T-helper 1 cell treated with Interleukin-12 subunit alpha and Interleukin-12 subunit beta and Interleukin-4 antibody, amounts not matched to agents 30 ng/mL and 1 ng/mL, for 36 hours (primary cell): ENCODE measurements at regions not wholly inside any gene's neighbourhood (a gene's known extent, or its start where the extent isn't known, plus 50 kb on each side); places are given as distances from the start of the nearest gene placed in this dataset.
"Not testable (repeated sequence)": the region's sequence is repeated elsewhere in the genome, so short reads cannot be mapped to it uniquely, and the experiment has no call there.

Experiments used
- intact Hi-C: fragments of 100-400 bp; cut with micrococcal nuclease; formaldehyde crosslinking; loops from one replicate; pipeline ENCODE4 v1.15.1; 2024

DNA sequence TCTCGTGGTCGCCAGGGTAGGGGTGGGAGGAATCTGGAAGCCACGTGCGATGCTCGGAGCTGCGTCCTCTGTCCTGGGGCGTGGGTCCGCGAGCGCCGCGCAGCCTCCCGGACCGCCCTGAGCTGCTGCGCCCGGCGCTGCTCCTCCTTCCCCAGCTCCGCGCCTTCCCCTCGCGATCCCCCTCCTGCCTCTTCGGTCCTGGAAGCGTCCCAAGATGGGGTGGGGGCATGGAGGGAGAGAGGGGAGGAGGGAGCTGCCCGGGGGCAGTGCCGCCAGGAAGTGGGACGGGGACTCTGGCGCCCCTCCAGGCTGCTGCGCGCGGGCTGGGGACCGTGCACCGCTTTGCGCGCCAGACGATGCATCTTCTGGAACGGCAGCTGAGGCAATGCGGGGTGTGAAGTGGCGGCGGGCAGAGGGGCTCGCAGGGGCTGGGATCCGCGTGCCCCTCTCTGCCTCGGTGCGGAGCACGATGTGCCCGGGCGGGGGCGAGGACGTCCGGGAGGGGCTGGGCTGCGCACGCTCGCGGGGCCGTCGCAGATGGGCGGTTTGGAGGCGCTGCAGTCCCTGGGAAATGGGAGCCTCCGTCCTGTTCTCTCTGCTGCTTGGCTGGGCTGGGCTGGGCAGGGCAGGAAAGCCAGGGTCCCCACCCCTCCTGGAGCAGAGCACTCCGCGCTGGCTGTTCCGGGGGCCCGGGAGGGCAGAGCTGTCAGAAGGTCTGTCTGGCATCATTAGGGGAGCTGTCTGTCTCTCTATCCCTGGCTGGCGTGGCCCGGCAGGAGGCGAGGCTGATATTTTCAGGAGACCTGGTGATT lies 388.0 kb downstream of the SEC14L1 start:
- intact Hi-C loops = no loop called here

DNA sequence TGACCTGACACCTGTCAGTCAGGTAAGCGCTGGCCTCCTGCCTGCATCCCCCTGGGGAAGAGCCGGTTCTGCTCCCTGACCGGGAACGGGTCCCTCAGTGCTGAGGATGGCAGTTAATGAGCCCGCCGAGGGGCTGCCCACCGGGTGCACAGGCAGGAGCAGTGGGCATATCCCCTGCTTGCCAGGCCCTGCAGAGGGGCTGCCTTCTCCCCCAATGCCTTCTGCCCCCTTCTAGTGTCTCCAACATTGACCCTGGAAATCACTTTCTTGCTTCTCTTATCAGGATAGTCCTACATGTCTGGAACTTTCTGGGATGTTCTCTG lies 388.5 kb downstream of the SEC14L1 start:
- intact Hi-C loops = no loop called here

DNA sequence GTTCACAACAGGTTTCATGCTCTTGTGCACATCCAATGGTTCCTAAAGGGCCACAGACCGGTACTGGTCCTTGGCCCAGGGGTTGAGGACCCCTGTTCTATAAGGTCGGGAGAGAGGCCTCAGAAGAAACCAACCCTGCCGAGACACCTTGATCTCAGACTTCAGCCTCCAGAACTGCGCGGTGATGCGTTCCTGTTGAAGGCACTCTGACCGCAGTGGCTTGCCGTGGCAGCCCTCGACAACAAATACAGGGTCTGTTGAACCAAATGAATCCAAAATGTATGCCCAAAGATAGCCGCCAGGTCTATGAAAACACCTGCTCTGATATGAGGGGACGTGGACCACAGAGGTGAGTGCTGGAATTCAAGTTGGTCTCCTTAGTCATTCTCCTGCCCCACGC lies 389.8 kb downstream of the SEC14L1 start:
- intact Hi-C loops = no loop called here

DNA sequence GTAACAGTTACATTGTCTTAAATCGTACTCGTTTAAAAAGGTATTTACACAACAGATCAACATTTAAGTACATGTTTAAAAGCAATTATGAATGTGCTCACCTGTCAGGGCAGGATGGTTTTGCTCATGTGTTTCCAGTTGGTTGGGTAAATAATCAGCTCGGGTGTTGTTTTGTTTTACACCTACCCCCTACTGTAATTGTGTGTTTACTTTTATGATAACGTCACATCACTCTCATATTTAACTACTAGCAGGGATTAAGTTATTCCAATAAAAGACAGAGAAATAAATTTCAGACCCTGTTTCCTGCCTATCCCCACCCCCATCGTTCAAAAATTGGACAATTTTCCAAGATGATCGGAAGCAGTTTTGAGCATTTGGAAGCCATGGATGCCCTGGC lies 390.2 kb downstream of the SEC14L1 start:
- intact Hi-C loops = no loop called here

DNA sequence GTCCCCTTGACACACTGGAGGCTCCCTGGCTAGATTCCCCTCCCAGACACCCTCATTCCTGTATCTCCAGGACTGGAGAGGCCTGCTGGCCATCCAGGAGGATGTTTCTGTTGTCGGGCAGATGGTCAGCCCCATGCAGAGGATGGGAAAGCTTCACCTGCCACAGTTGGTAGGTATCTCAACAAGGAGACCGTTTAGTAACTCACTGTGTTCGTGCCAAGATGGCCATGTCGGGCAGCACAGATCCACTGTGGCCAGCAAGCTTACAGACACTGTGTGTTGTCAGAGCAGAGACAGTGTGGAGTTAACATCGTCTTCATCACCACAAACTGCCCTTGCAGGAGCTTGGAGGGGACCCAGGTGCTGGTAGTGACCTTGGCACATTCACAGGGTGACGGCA lies 390.9 kb downstream of the SEC14L1 start:
- intact Hi-C loops = no loop called here

DNA sequence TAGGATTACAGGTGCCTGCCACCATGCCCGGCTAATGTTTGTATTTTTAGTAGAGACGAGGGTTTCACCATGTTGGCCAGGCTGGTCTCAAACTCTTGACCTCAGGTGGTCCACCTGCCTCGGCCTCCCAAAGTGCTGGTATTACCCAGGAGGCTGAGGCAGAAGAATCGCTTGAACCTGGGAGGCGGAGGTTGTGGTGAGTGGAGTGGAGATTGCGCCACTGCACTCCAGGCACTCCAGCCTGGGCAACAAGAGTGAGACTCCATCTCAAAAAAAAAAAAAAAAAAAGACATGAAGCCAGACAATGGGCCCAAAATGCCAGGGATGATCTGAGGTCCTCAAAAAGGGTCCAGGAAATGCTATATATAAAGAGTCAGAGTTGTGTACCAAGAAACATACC lies 392.9 kb downstream of the SEC14L1 start:
- intact Hi-C loops = not testable (repeated sequence)

DNA sequence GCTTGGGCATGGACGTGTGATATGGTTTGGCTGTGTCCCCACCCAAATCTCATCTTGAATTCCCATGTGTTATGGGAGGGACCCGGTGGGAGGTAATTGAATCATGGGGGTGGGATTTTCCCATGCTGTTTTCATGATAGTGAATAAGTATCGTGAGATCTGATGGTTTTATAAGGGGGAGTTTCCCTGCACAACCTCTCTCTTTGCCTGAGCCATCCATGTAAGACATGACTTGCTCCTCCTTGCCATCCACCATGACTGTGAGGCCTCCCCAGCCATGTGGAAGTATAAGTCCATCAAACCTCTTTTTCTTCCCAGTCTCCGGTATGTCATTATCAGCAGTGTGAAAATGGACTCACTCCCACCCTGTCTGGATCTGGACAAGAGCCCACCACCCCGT lies 393.4 kb downstream of the SEC14L1 start:
- intact Hi-C loops = no loop called here

DNA sequence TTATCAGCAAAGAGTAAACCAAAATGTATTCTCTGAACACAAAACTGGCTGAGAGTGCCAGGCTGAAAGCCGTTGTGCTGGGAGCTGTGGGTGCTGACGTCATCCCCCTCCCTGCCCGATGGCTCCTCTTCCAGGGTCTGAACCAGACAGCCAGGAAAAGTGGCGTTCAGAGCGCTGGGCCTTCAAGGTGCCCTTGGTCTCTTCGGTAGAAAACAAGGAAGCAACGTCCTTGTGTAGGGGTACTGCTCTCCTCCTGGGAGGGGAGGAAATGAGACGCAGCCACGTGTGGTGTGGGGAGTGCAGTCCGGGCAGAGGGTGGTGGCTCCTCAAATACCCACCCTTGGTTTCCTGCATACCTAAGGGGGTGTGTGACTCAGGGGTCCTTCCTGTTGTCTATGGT lies 394.7 kb downstream of the SEC14L1 start:
- intact Hi-C loops = no loop called here

DNA sequence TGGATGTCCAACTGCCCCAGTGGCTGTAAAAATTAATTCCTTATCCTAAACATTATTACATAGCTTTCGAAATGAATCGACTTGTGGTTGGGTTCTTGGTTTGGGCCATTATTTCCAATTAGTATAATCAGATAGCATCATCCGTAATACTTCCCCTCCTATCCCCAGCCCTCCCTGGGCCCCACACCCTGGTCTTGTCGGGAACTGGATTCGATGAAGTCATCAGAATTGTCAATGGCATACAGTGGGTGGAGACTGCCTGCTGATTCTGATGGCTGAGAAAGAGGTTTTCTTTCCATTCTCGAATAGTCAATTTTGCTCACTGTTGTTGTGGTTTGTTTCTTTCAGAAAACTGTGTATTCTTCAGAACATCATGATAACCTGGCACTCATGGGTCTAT lies 395.1 kb downstream of the SEC14L1 start:
- intact Hi-C loops = no loop called here

DNA sequence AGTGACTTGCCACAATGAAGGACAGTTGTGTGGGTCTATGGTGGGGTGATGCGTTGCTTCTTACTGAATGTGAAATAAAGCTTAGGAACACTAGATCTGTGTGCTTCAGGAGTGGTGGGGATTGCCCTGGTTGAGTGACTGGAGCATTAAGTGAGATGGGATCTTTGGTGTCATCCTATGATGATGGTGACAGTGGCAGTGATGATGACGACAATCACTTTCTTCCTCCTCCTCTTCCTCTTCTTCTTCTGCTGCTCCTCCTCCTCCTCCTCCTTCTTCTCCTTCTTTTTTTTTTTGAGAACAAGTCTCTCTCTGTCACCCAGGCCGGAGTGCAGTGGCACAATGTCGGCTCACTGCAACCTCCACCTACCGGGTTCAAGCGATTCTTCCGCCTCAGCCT lies 396.8 kb downstream of the SEC14L1 start:
- intact Hi-C loops = no loop called here

DNA sequence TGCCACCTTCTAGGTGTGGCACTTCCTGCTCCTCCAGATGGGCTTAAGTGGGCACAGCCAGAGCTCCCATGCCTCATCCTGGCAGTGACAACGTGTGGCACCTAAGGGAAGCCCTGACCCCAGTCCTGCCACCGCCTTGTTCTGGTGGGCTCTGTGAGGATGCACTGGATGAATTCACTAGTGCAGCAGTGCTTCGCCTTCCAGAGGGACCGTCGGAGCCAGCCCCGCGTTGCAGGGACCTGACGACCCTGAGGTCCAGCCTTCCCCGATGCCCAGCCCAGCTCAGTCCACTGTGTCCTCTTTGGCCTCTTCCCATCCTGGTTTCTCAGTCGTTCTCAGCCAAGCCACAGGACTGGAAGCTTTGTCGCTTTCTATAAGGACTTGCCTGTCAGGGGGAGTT lies 399.8 kb downstream of the SEC14L1 start:
- intact Hi-C loops = no loop called here

DNA sequence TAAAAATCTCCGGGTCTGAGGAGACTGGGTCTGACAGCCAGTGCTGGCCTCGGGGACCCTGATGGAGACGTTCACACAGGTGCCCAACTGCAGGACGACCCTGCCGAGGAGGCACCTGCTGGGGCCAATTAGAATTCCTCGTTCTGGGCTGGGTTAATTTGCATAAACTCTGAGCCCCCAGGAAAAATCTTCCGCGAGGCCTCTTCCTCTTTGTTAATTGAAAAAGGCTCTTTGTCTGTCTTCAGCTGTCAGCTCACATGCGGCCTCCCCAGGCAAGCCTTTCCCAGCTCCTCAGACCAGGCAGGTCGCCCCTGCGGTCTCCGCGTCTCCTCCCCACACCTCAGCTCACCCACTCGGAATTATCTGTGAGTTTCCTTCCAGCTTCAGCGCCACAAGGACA lies 400.2 kb downstream of the SEC14L1 start:
- intact Hi-C loops = no loop called here

DNA sequence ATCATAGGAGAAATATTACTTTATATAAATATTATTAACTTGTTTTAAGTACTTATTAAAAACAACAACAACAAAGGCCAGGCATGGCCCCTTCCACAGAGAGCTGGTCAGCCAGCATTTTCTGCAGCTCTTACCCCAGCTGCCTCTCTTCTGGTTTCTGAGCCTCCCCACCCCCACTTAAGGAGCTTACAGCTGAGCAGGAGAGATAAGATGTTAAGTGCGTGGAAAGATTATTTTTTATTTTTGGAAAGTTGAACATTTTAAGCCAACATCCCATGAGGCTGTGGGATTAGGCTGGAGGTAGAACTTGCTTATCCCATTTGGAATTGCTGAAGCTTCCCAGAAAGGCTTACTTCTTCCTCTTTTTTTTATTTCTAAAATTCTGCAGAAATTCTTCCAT lies 401.2 kb downstream of the SEC14L1 start:
- intact Hi-C loops = loop anchor here (1.0 kb wide), 4 partner anchors 199 to 471 kb away; no protein-coding TSS in a partner anchor

DNA sequence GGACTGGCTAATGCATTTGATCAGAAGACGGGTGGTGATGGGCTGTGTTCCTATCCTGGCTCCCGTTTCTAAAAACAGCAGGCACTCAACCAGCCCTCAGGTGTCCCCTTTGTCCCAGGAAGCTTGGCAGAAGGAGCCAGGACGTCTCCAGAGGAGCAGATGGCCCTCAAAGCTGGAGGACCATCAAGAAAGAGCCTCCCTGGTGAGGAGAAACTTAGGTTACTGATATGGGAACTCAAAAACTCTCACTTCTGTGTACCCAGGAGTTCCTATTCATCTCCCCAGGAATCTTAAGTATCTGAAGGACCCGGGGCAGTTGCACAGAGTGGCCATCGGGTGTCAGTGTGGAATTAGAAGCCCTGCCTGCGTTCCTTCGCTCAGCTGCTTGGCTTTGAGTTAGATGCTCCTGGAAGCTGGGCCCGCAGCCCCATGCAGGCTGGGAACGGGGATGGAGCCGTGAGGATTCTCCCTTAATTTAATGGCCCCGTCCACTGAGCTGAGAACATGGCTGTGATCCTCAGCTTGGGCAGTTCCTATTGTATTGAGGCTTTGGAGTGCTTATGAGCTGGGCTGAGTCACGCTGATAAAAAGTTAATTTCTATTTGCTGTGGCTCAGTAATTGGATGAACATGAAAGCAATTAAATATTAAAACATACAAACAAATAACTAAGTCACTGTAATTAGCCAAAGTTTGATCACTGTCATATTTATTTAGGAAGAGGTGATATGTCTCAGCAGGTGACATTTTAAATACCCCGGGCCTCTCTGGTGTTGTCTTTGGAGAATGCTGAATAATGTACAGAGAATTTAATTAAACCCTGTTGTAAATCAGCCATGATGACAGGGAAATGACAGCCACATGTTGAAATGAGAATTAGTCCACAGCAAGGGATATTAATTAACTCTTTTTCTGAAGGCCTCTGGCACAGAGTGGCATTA lies 402.1 kb downstream of the SEC14L1 start:
- intact Hi-C loops = loop anchor here (1.0 kb wide), 4 partner anchors 198 to 470 kb away; no protein-coding TSS in a partner anchor

DNA sequence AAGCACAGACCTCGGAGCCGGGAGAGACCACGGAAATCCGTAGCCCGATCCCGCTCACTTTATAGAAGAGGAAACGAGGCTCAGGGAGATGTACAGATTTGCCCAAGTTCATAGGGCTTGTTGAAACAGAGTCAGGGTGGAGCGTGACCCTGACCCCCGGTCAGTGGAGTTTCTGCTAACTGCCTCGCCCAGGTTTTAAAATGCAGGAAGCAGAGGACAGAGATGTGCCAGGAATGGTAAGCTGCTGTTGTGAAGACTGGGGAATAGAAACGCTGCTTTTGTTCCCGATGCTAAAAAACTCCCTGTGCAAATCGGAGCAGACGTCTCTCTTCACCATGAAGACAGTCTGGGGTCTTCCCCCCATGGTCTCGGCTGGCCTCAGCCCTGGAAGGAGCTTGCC lies 403.0 kb downstream of the SEC14L1 start:
- intact Hi-C loops = no loop called here

DNA sequence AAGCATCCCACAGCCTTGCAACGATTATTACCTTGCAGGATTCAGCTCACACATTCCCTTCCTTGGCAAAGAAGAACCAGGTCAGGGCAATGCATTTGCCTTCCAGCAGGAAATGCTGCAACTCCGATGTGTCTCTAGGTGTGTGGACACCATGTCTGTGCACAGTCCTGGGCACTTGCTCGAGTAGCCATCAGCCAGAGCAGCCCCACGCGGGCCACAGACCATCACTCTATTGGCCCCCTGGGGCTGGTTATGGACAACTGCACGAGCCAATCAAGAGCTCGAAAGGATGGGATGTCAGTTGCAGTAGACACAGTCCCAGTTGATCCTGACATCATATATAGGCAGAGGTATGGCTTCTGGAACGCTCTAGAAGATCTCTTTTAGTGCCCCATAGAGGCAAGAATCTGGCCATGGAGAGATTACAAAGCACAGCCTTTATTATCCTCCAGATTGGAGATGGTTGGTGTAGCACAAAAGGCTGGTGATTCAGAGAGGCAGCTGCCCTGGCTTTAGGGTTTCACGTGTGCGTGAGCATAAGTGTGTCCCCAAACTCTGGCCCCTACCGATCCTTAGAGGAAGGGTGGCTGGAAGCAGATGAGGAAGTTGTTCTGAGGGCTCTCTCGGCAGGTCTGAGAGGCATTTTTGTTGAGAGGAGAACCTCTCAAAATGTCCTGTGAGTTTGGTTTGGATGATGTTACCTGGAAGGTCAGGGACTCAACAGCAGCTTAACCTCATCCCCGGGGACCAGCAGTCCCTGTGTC lies 403.8 kb downstream of the SEC14L1 start:
- intact Hi-C loops = no loop called here

DNA sequence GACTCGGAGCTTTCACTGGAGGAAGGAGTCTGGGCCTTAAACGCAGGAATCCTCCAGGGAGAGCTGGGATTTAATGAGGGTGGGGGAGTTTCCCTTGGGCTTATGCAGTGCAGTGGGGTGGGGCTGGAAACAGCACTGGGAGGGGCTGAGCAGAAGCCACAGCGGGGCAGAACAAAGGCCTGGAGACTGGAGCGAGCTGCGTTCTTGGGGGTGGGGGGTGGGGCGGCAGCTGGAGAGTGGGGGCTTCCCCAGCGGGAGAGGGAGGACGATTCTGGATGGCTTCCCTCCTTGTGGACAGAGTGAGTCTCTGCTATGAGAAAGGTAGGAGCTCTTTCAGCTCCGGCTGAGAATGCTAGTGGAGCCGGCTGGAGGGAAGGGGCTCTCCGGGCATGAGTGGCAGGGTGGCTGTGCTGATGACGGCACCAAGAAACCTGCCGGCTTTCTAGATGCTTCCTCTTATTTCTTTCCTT lies 406.0 kb downstream of the SEC14L1 start:
- intact Hi-C loops = no loop called here

DNA sequence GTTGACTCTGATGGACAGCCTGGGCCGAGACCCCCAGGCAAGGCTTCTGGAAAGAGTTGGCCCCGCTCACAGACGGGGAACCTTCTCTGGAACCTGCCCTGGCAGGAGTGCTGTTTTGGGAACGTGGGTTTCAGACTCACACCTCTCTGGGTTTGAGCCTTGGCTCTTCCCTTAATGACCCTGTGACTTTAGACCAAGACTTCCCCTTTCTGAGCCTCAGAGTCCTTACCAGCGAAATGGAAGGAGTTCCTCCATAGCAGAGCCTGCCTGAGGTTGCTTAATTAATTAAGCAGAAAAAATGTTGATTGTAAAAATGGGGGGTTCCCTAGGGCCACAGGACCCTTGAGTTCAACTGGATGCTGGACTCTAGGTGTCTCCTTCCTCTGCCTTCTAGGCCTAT lies 408.2 kb downstream of the SEC14L1 start:
- intact Hi-C loops = no loop called here

DNA sequence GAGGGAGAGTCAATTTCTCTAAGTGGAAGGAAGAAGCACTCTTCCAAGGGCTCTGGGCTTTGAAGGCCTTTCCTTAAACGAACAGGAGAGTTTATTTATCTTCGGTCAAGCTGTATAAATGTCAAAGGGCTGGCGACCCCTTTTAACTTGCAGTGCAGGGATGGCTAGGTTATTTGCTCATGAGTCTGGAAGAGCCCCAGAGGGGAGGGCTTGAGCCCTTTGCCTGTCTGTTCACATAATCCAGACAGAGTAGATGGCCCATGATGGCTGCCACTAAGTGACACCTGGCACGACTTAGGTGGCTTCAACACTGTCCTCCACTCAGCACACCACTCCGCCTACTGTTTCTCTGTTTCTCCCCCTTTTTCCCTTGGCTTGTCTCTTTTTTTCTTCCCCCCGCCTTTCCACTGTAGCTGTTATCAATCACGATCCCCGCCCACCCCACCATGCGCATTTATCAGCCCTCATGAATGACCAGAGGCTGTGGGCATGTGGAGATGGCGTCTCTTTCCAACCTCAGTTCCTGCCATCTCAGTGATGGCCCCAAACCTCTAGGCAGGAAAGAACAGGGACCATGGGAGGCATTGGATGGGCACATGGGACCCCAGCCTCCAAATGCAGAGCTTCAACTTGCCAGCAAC lies 408.7 kb upstream of the TNRC6C start:
- intact Hi-C loops = no loop called here

DNA sequence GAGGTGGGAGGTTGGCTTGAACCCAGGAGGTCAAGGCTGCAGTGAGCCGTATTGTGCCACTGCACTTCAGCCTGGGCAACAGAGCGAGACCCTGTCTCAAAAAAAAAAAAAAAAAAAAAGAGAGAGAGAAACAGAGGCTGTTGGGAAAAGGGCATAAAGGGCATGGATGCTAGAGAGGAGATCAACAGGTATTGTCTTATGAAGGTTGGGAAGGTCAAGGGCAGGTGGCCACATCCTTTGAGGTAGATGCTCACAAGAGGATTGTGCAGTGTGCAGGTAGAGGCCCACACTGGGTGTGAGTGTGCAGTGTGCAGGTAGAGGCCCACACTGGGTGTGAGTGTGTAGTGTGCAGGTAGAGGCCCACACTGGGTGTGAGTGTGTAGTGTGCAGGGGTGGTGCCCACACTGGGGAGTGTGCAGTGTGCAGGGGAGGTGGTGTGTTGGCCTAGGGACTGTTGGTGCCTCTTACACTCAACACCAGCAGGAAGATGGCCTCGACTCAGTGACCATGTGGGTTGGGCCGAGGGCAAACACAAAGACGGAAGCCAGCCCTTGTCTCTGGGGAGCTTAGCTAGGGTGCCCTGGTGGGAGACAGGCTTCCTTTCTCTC lies 404.9 kb upstream of the TNRC6C start:
- intact Hi-C loops = no loop called here

DNA sequence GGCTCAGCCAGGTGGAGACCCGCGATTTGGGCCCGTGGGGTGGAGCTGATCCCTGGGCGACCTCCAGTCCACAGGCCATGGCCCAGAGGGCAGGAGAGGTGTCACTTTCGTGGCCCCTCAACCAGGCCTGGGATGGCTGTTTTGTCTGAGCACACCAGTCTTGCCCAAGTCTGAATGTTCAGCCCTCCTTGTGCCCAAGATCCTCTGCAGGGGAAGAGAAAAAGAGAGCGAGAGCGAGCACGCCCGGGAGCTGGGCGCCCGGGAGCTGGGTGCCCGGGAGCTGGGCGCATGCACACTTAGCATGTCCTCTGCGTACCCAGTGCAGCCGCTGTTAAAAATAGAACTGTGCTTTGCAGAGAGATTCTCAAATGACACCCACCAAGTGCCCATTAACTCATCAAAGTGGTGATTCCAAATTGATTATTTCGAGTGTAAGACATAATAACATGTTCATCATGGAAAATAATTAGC lies 403.3 kb upstream of the TNRC6C start:
- intact Hi-C loops = no loop called here
